ENCODE measurements at regions not wholly inside any gene's neighbourhood (a gene's known extent, or its start where the extent isn't known, plus 50 kb on each side); places are given as distances from the start of the nearest gene placed in this dataset.
"Not testable (repeated sequence)": the region's sequence is repeated elsewhere in the genome, so short reads cannot be mapped to it uniquely, and the experiment has no call there.

DNA sequence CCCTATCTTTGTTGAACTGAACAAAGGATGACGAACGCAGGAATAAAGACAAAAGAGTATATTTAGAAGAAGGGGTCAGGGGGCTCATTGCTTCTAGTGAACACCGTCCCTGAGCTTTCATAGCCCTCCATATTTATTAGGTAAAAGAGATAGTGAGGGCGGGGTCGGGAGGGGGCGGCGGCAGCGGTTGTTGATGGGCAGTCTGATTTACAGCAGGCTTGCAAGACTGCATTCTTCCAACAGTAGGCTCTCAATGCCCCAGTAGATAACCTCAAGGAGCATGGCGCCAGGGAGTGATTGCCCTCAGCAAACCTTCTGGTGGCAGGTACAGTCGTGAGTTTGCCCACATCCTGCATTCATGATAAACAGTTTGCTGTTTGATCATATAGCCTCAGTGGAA lies 563.3 kb upstream of the SYNCRIP start:
- no peak for DNase-seq

DNA sequence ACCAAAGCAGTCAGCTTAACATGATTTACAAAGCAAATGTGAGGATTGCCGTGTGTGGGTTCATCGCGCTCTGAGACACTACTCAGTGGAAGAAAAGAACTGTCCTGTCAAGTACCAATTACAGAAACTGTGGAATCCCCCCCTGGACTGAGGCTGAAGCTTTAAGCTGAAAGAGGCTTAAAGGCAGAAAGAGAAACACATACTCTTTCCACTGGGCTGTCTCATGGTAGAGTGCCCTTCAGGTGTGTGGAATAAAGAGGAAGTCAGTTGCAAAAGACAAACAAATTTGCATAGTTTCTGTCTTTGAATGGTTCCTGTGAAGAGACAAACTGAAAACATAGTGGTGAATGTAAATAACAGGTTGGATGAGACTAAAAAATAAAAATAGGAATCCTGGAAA lies 560.4 kb upstream of the SYNCRIP start:
- DNase-seq: no peak

DNA sequence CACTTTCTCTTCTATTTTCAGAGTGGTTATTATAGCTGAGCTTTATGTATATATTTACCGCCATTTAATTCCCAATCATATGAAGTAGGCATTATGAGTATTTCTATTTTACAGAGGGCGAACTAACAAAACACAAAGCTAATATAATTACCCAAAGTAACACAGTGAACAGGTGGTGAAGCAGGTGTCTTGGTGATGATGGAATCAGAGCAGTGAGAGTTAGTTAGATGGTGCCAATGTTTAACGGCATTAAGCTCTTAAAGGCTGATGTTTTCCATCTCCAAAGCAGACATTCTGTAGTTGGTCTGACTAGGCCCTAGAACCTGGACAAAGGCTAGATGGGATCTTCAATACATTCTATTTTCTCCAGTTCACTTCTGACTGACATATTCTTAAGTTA lies 551.1 kb upstream of the SYNCRIP start:
- peak; percentile 20 to 64 for DNase-seq

DNA sequence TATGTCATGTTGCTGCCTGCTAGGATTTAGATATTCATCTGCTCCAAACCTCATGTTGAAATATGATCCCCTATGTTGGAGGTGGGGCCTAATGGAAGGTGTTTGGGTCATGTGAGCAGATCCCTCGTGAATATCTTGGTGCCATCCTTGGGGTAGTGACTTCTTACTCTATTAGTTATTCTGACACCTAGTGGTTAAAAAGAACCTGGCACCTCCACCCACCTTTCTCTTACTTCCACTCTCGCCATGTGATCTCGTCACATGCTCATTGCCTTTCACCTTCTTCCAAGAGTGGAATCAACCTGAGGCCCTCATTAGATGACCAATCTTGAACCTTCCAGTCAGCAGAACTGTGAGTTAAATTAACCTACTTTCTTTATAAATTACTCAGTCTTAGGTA lies 549.4 kb upstream of the SYNCRIP start:
- no peak for DNase-seq

DNA sequence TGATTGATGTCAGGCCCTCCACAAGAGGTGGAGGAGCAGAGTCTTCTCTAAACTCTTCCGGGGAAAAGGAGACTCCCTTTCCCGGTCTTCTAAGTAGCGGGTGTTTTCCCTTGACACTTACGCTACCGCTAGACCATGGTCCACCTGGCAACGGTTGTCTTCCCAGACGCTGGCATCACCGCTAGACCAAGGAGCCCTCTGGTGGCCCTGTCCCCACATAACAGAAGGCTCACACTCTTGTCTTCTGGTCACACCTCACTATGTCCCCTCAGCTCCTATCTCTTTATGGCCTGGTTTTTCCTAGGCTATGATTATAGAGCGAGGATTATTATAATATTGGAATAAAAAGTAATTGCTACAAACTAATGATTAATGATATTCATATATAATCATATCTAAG lies 532.5 kb upstream of the SYNCRIP start:
- not testable (repeated sequence) for DNase-seq

DNA sequence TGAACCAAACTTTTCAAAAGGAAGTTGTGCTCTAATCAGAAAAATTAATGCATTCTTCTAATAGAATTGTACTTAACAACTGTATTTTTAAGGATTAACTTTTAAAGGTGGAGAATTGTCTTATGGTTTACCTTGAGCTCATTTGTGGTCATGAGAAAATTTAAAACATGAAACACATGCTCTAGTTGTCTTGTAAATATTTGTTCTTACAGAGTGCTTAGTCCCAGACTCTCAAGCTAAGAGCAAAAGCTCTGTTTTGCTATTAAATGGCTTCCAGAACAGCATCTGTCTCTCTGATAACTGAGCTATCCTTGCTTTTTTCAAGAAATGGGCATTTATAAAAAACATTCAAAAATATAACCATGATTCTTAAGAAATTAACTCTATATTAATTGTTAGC lies 512.2 kb upstream of the SYNCRIP start:
- DNase-seq: no peak

DNA sequence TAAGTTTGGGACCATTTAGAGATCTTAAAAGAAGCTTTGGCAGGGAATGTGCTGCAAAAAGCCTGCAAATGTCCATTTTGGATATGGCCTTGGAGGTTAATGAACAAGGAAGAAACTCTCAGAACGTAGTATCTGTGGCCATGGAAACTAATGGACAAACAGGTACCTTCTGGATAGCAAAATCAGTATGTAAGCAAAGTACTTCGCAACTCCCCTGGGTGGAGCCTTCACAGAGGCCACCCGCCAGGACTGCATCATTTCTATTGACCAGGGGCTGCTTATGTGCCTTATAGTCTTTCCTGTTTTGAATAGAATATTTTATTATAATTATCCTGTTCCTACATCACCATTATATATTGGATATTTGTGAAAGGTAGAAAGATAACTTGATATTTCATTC lies 510.8 kb upstream of the SYNCRIP start:
- DNase-seq: no peak

DNA sequence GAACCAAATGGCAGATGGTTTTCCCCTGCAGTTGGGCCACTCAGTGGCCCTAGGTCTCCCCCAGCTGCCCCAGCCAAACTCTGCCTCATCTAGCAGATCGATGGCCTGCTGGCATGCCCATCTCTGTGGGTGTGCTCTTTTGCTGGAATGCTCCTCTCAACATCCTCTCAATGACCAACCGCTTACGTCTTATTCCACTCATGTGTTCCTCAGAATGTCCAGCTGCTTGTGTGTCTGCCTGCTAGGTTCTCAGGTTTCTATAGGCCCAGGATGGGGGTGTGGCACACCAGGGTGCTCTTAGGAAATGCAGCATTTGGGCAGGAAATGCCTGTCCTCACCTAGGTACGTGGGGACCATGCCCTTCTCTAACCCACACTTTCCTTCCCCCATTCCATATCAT lies 509.9 kb upstream of the SYNCRIP start:
- DNase-seq: no peak

DNA sequence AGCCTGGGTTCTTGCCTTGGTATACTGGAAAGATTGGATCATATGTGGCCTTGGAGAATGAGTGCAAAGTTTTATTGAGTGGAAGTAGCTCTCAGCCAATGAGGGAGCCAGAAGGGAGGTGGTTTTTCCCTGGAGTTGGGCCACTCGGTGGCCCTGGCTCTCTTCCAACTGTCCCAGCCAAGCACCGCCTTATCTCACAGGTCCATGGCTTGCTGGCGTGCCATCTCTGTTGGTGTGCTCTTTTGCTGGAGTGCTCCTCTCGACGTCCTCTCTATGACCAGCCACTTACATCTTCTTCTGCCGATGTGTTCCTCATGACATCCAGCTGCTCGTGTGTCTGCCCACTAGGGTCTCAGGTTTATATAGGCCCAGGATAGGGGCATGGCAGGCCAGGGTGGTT lies 505.9 kb upstream of the SYNCRIP start:
- DNase-seq: no peak

DNA sequence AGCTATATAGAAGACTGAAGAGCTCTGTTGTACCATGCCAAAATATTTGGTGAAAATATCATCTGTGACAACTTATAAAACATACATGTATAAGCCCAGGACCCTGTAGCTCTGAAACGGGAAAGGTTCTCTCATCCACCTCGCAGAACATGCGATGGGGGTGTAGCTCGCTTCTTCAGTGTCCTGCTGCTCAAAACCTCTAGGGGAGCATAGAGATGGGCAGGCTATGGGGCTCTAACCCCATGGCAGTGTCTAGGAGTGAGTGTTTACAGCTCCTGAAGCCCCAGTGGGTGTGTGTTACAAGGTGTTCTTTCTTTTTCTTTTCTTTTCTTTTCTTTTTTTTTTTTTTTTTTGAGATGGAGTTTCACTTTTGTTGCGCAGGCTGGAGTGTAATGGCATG lies 505.2 kb upstream of the SYNCRIP start:
- no peak for DNase-seq

DNA sequence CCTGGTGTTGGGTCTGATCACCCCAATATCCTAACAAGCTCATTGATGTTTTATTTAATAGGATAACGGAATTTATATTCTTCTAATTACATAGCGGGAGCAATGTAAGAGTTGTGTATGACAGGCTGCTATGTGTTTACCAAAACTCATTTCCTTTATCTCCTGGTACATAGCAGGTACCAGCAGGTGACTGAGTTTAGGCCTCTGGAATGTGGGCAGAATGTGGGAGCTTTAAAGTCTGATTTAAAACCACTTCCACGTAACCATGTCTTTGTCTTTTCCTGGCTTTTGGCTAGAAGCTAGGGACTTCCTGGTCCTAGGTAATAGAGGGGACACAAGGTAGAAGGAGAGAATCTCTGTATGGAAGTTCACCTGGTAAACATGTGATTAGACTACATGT lies 504.6 kb upstream of the SYNCRIP start:
- no peak for DNase-seq

DNA sequence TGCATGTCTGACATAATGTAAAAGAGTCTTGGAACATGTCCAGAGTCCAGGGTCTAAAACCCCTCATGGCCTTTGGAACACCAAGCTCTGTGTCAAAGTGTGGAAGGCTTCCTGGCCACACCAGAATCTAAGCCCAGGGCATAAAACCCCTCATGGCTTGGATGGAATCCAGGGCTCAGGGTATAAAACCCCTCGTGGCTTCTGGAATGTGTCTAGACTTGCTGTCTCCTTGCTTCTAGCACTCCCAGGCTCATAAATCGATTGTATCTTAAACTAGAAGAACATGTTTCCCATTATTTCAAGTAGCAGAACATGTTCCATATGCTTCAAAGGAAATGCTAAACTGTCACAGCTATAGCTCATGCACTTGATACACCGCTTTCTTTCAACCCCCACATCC lies 504.1 kb upstream of the SYNCRIP start:
- not testable (repeated sequence) for DNase-seq

DNA sequence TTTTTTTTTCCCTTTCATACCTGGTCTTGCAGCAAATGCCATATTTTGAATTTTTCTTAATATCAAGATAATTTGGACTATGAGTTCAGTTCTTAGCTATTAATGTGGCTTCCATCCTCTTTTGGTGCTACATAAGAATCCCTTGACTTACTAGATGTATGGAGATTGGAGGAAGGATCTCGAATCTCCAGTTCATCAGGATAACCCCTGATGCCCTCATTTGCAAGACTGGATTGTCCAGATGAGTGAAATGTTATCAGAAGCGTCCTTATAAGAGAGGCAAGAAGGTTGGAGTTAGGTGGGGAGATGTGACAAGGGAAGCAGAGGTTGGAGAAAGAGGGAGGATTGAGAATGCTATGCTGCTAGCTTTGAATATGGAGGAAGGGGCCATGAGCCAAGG lies 499.6 kb upstream of the SYNCRIP start:
- DNase-seq: no peak

DNA sequence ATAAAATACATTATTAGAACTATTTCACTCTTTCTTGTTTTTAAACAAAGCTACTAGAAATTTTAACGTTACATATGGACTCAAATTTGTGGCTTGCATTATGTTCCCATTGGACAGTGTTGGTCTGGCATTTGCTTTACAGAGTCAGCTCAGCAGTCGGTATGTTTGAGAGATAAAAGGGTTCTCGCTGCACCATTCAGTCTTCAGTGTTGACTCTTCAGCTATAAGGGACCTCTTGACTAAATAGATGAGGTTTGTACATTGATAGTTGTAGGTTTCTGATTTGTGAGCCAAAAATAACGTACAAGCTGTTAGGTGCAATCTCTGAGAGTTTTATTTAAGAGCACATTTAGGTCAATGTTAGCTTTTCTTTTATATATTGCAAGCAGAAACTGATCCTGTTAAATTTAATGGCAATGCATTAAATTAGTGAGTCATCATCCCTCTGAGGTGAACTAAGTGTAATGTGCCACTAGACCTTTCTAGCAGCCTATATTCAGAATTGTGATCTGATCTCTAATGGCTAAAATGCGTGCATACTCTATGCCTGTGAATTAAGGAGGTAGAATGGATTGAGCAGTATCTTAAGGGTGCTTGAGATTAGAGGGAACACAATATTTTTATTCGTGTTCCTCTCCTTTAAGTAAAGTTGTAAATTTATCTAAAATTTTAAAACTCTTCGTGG lies 485.6 kb upstream of the SYNCRIP start:
- DNase-seq: no peak

DNA sequence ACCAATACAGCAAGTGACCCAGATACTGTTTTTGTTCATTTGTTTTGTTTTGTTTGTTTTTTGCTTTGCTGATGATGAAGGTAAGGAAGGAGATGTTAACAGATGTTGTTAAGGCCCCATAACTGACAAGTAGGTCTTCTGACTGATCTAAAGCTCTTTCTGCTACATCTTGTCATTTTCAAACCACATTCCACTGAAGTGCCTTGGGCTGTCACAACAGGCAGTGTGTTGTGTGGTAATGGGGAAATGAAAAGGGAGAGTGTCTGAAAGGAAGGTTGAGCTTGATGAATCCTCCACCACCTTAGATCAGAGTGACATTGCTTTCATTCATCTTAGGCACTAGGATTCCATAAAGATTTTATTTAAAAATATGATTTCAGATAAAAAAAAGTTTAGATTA lies 479.4 kb upstream of the SYNCRIP start:
- no peak for DNase-seq

DNA sequence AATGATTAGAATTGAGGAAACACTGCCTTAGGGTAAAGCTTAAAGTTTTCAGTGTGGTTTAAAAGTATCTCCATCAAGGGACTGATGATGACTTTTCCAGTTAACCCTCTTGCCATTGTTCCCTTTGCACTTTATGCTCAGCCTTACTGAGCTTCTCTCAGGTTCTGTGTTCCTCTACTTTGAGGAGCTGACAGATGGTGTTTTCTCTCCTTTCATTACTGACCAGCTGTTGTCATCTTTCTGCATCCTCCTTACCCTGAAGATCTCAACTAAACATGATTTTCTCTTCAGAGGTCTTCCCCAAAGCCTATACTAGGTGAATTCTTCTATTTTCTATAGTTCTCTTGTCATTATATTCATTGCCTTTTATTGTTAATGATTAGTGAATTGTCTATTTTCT lies 475.6 kb upstream of the SYNCRIP start:
- peak in 1 of 2 experiments; percentile 2 for DNase-seq

DNA sequence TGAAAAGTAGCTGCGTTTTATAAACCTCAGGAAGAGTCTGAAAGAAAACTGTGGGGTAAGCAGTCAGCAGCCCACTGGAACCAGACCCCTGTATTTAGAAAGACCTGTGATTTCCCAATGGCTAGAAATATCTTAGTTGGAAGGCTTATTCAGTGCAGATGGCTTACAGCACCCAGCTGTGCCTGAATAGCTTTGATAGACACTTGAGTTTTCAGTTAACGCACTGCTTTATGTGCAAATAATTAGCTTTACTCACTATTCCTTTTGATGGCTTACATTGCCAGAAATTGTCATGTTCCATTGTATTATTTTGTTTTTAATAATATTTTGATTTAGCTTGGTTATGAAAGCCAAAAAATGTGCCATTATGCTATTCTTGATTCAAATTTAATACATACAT lies 465.3 kb upstream of the SYNCRIP start:
- peak in 1 of 2 experiments; percentile 2 for DNase-seq

DNA sequence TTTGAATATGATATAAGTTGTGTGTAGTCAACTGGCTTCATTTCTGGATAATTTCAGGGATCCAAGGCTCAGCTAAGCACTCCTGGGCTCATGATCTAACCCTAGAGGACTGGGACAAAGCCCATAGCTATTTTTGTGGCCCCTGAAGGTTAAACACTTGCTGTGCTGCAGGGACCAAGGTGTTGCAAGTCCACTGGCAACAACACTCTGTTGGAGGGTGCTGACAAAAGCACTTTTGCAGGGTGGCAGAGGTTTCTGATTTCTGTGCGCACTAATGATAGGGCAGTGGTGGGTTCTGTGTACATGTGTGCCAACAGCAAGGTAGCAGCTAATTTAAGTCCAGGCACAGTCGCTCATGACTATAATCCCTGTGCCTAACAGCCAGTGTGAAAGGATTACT lies 445.3 kb upstream of the SYNCRIP start:
- no peak for DNase-seq

DNA sequence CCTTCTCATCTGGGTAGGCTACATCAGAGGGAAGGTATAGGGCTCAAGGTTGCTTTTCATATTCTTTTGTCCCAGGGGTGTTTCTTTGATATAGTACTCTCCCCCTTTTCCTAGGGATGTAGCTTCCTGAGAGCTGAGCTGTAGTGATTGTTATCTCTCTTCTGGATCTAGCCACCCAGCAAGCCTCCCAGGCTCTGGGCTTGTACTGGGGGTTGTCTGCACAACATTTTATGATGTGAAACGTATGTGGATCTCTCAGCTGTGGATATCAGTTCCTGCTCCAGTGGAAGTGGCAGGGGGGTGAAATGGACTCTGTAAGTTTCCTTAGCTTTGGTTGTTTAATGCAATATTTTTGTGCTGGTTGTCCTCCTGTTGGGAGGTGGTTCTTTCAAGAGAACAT lies 437.3 kb upstream of the SYNCRIP start:
- no peak for DNase-seq

DNA sequence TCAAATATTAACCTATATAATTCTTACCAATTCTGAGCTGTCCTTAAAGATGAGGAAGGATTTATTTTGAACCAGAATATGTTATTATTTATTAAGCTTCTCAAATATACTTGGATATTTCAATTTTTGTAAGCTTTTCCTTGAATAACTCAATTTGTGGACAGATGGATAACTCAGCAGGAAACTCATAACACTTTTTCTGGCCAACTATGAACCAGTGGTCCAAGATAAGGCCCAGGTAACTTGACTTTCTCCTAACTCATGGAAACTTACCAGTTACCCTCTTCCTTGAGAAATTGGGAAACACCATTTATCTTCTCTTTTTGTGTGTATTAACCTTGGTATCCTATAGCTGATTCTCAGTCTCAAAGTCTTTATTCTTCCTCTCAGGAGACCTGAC lies 427.5 kb upstream of the SYNCRIP start:
- DNase-seq: peak in 1 of 2 experiments; percentile 5

DNA sequence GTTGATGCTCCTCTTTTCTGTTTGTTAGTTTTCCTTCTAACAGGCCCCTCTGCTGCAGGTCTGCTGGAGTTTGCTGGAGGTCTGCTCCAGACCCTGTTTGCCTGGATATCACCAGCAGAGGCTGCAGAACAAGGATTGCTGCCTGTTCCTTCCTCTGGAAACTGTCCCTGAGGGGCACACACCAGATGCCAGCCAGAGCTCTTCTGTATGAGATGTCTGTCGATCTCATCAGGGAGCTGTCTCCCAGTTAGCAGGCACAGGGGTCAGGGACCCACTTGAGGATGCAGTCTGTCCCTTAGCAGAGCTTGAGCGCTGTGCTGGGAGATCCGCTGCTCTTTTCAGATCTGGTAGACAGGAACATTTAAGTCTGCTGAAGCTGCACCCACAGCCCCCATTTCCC lies 422.3 kb upstream of the SYNCRIP start:
- DNase-seq: not testable (repeated sequence)

DNA sequence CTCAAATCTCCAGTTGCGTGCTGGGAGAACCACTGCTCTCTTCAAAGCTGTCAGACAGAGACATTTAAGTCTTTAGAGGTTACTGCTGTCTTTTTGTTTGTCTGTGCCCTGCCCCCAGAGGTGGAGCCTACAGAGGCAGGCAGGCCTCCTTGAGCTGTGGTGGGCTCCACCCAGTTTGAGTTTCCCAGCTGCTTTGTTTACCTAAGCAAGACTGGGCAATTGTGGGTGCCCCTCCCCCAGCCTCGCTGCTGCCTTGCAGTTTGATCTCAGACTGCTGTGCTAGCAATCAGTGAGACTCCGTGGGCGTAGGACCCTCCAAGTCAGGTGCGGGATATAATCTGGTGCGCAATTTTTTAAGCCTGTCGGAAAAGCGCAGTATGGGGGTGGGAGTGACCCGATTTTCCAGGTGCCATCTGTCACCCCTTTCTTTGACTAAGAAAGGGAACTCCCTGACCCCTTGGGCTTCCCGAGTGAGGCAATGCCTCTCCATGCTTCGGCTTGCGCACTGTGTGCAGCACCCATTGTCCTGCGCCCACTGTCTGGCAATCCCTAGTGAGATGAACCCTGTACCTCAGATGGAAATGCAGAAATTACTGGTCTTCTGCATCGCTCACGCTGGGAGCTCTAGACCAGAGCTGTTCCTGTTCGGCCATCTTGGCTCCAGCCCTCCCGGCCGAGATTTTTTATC lies 414.8 kb upstream of the SYNCRIP start:
- DNase-seq: not testable (repeated sequence)

DNA sequence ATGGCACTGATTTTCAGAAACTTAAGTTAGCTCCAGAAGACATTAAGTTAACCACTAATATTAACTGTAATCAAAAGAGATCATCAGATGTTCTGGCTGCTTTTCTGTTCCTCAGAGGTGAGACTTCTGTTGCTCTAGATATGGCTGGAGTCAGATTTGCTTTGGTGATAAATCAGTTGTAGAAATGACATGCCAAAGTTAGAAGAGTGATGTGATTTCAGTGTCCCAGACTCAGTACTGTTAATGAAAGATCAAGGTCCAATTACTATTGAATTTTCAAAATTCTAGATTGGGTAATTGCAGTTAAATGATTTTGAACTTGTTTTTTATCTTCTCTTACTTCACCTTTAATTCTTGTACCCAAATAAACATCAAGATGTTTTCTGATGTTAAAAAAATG lies 402.4 kb upstream of the SYNCRIP start:
- no peak for DNase-seq

DNA sequence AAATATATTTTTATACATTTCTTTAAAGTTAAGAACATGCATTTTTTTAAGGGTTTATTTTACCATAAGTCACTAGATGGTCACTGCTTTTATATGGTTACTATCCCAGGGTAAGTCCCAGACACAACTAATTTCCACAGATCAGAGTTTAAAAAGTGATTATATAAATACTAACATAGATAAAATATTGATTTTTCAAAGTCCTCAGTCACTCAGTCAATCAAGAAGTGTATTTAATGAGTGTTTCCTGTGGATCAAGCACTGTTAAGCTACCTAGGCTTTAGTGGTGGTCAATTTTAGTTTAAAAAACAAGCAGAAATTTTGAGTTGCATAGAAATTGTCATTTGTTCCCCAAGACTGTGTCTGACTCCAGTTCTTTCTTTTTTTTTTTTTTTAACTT lies 399.5 kb upstream of the SYNCRIP start:
- DNase-seq: no peak

DNA sequence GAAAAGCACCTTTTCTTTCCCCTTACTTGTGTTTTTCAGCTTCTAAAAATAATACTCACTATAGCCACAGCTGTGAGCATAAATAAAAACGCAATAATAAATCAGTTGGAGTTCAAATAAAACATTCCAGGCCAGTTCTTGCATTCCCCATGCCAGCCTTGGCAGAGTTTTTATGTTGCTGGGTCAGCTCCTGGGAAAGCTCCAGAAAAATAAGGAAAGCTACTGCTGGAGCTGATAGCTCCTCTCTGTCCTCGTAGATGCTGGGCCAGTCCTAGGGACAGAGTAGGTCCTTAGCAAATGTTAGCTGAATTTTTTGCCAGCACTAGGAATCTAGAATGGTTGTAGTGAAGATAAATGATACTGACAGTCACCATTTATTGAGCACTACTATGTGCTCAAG lies 389.0 kb upstream of the SYNCRIP start:
- DNase-seq: peak; percentile 83 to 93

Data from cerebellar nuclear complex (tissue), 1 donor.